Immature natural killer cell (primary cell): ENCODE measurements at regions not wholly inside any gene's neighbourhood (a gene's known extent, or its start where the extent isn't known, plus 50 kb on each side); places are given as distances from the start of the nearest gene placed in this dataset.
"Not testable (repeated sequence)": the region's sequence is repeated elsewhere in the genome, so short reads cannot be mapped to it uniquely, and the experiment has no call there.

Source experiments
- DNase-seq, 3 donors: peaks; one replicate each; pipeline ENCODE4 v3.0.0; 2022; ENCODE audit warnings: mixed read lengths in 1 of 3
- H3K27ac Mint-ChIP-seq, 6 donors: one replicate each; pipeline ENCODE4 v1.8.0; 2020; ENCODE audit warnings: mixed read lengths in 6 of 6, mild to moderate bottlenecking in 5 of 6, inconsistent platforms in 4 of 6, moderate library complexity in 3 of 6
- H3K27me3 Mint-ChIP-seq, 3 donors: one replicate each; pipeline ENCODE4 v1.8.0; 2020 to 2021; ENCODE audit warnings: low read depth in 3 of 3, mild to moderate bottlenecking in 3 of 3, mixed read lengths in 3 of 3, moderate library complexity in 3 of 3, inconsistent platforms in 1 of 3
- H3K36me3 Mint-ChIP-seq, 3 donors: one replicate each; pipeline ENCODE4 v1.8.0; 2020; ENCODE audit warnings: mixed read lengths in 3 of 3, inconsistent platforms in 2 of 3, mild to moderate bottlenecking in 2 of 3
- H3K4me1 Mint-ChIP-seq, 2 donors: one replicate each; pipeline ENCODE4 v1.8.0; 2020; ENCODE audit warnings: inconsistent platforms in 2 of 2, mild to moderate bottlenecking in 2 of 2, mixed read lengths in 2 of 2, moderate library complexity in 1 of 2
- H3K4me3 Mint-ChIP-seq, 5 donors: one replicate each; pipeline ENCODE4 v1.8.0; 2020; ENCODE audit warnings: mild to moderate bottlenecking in 5 of 5, mixed read lengths in 5 of 5, inconsistent platforms in 3 of 5, moderate library complexity in 3 of 5
- H3K9me3 Mint-ChIP-seq, 6 donors: one replicate each; pipeline ENCODE4 v1.8.0; 2020; ENCODE audit warnings: mild to moderate bottlenecking in 6 of 6, mixed read lengths in 6 of 6, inconsistent platforms in 4 of 6, moderate library complexity in 3 of 6

- peaks cover 11 to 48% (median 37%) of the 10 kb centered on the region in 6 donors for H3K9me3 Mint-ChIP-seq
- not testable (repeated sequence) for H3K27ac Mint-ChIP-seq, DNase-seq, H3K4me1 Mint-ChIP-seq, H3K27me3 Mint-ChIP-seq, H3K36me3 Mint-ChIP-seq, H3K4me3 Mint-ChIP-seq
These were observed 1114.2 kb downstream of the STIM2 start for GRCh38 chr4:27974881-27975280.

DNA sequence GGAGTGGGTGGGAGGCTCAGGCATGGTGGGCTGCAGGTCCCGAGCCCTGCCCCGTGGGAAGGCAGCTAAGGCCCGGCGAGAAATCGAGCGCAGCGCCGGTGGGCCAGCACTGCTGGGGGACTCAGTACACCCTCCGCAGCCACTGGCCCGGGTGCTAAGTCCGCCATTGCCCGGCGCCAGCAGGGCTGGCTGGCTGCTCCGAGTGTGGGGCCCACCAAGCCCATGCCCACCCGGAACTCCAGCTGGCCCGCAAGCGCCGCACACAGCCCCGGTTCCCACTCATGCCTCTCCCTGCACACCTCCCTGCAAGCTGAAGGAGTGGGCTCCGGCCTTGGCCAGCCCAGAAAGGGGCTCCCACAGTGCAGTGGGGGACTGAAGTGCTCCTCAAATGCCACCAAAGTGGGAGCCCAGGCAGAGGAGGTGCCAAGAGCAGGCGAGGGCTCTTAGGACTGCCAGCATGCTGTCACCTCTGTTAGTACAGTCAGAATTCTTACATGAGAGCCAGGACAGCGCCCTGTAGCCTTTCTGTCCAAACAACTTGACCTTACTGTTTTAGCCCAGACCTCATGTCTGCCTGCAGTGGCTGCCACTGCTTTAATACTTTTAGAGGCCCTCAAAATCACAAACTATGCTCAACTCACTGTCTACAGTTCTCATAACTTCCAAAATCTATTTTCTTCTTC is 1117.9 kb downstream of the STIM2 start:
- not testable (repeated sequence) for H3K4me3 Mint-ChIP-seq, H3K27me3 Mint-ChIP-seq, H3K36me3 Mint-ChIP-seq, H3K4me1 Mint-ChIP-seq, H3K27ac Mint-ChIP-seq, DNase-seq
- H3K9me3 Mint-ChIP-seq, result peaks cover 14 to 57% (median 45%) of the 10 kb centered on the region in 6 donors

GRCh38 chr4:27985522-27985921 is 1124.9 kb downstream of the STIM2 start:
- H3K4me1 Mint-ChIP-seq, result no peaks in the 10 kb centered on the region
- no peak overlapping the region for H3K4me3 Mint-ChIP-seq
- H3K27ac Mint-ChIP-seq, result no peak overlapping the region
- H3K9me3 Mint-ChIP-seq, result peaks cover 6 to 22% (median 15%) of the 10 kb centered on the region in 6 donors
- no peaks in the 10 kb centered on the region for H3K27me3 Mint-ChIP-seq
- no peak for DNase-seq
- H3K36me3 Mint-ChIP-seq, result no peaks in the 10 kb centered on the region

DNA sequence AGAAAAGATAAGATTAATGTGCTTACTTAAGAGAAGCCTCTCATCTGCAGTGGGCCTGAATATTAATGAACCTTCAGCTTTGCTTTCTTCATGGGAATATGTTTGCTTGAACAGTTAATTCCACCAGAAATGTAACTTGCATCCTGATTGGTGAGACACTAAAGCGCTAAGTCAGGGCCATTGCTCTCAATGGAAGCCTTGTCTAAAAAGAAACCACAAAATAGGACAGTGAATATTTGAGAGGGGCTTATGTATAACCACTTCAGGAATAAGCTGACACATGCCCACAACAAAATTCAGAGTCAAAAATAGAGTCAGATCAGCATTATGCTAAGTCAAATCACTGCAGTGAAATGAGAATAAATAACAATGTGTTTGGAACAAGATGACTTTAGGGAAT is 1125.8 kb downstream of the STIM2 start:
- peaks cover 2 to 17% (median 12%) of the 10 kb centered on the region in 6 donors for H3K9me3 Mint-ChIP-seq
- H3K36me3 Mint-ChIP-seq, result no peaks in the 10 kb centered on the region
- no peak overlapping the region for H3K27ac Mint-ChIP-seq
- no peak for DNase-seq
- H3K4me1 Mint-ChIP-seq, result no peaks in the 10 kb centered on the region
- H3K4me3 Mint-ChIP-seq, result no peak overlapping the region
- no peaks in the 10 kb centered on the region for H3K27me3 Mint-ChIP-seq

GRCh38 chr4:28001698-28002097 is 1141.1 kb downstream of the STIM2 start:
- H3K27ac Mint-ChIP-seq, result no peak overlapping the region
- H3K27me3 Mint-ChIP-seq, result peaks cover 0 to 3% (median 0%) of the 10 kb centered on the region in 3 donors

DNA sequence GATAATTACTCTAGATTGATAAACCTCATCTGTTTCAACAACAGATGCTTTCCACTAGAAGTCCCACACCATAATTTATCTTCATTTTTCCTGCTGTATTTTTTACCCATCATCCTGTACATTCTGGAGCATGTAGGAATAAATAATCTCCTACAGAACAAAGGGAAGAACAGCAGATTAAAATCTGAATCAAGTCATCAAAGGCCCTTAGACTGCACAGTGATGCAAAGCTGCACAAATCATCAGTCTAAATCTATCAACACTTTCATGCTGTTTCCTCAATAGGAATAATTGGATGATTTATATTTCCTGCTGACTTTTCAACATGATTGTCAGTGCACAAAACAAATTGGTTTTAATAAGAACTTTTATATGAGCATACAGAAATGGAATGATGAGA is 1143.9 kb downstream of the STIM2 start:
- H3K9me3 Mint-ChIP-seq, result peaks cover 2 to 33% (median 12%) of the 10 kb centered on the region in 6 donors
- no peak for DNase-seq
- no peak overlapping the region for H3K4me3 Mint-ChIP-seq
- no peaks in the 10 kb centered on the region for H3K36me3 Mint-ChIP-seq
- H3K27ac Mint-ChIP-seq, result no peak overlapping the region
- H3K27me3 Mint-ChIP-seq, result no peaks in the 10 kb centered on the region
- H3K4me1 Mint-ChIP-seq, result no peaks in the 10 kb centered on the region

More at GRCh38 chr4:28001698-28002097, 1141.1 kb downstream of the STIM2 start:
- Mint-ChIP-seq H3K4me3 (no peak overlapping the region), H3K36me3 (no peaks in the 10 kb centered on the region), H3K4me1 (no peaks in the 10 kb centered on the region), H3K9me3 (peaks cover 6 to 36% (median 16%) of the 10 kb centered on the region in 6 donors)
- no peak for DNase-seq

DNA sequence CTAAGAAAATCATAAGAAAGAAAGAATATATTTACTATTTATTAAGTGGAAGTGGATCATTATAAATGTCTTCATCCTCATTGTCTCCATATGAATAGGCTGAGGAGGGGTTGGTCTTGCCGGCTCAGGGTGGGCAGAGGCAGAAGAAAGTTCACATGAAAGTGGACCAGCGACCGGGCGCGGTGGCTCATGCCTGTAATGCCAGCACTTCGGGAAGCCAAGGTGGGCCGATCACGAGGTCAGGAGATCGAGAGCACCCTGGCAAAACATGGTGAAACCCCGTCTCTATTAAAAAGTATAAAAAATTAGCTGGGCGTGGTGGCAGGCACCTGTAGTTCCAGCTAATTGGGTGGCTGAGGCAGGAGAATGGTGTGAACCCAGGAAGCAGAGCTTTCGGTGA is 1145.4 kb downstream of the STIM2 start:
- H3K27me3 Mint-ChIP-seq, result no peaks in the 10 kb centered on the region

DNA sequence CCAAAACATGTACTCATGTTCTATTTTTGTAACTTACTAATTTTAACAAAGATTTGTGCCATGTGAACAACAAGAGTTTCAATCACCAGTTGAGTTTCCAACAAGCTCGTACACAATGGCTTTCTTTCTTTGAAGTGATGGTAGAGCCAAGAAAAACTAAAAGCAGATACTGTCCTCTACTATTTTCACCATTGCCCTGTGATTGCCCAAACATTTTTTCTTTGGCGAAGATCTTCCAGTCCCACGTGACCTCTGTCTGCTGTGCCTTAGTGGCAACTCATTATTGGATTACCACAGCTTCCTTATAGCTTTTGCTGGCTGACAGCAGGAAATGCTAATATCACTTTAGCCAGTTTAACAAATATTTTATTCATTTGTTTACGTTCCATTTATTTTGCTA is 1147.1 kb downstream of the STIM2 start:
- Mint-ChIP-seq H3K27ac (no peak overlapping the region), H3K4me1 (no peaks in the 10 kb centered on the region), H3K36me3 (no peaks in the 10 kb centered on the region), H3K9me3 (peaks cover 3 to 32% (median 9%) of the 10 kb centered on the region in 6 donors), H3K4me3 (no peak overlapping the region), H3K27me3 (no peaks in the 10 kb centered on the region)
- no peak for DNase-seq

More for the DNA sequence above, 1145.4 kb downstream of the STIM2 start:
- no peak overlapping the region for H3K4me3 Mint-ChIP-seq
- peaks cover 2 to 33% (median 12%) of the 10 kb centered on the region in 6 donors for H3K9me3 Mint-ChIP-seq
- no peak for DNase-seq
- H3K27ac Mint-ChIP-seq, result no peak overlapping the region
- no peaks in the 10 kb centered on the region for H3K36me3 Mint-ChIP-seq
- H3K4me1 Mint-ChIP-seq, result no peaks in the 10 kb centered on the region

- Mint-ChIP-seq H3K4me1 (no peaks in the 10 kb centered on the region), H3K4me3 (no peak overlapping the region), H3K9me3 (peaks cover 3 to 27% (median 9%) of the 10 kb centered on the region in 6 donors), H3K27me3 (no peaks in the 10 kb centered on the region), H3K27ac (no peak overlapping the region), H3K36me3 (no peaks in the 10 kb centered on the region)
- DNase-seq, result no peak
These were observed 1148.9 kb downstream of the STIM2 start for GRCh38 chr4:28009541-28009940.

- Mint-ChIP-seq H3K4me3 (no peak overlapping the region), H3K4me1 (no peaks in the 10 kb centered on the region), H3K36me3 (no peaks in the 10 kb centered on the region), H3K27me3 (no peaks in the 10 kb centered on the region), H3K27ac (no peak overlapping the region), H3K9me3 (peaks cover 3 to 20% (median 9%) of the 10 kb centered on the region in 6 donors)
- DNase-seq, result no peak
These were observed 1150.1 kb downstream of the STIM2 start for GRCh38 chr4:28010577-28011240.

DNA sequence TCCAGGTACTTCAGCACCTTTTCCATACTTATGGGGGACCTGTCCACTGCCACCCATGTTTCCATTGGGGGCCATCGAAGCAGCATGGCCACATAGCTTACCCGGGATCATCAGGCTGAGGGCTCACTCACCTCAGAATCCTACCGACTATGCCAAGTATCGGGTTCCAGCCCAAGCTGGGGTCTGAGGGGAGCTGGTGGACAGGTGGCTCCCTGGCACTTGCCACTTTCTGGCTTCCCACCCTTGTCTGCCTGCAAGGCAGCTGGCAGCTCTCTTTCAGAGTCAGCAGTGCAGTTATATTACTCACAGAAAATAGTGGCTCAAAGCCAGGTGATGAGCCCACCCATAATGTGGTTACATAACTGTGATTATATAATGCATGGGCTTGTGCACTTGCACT is 1153.8 kb downstream of the STIM2 start:
- Mint-ChIP-seq H3K27ac (no peak overlapping the region), H3K27me3 (peaks cover 0 to 2% (median 0%) of the 10 kb centered on the region in 3 donors), H3K36me3 (peaks cover 0 to under 1% (median 0%) of the 10 kb centered on the region in 3 donors), H3K4me1 (no peaks in the 10 kb centered on the region), H3K9me3 (peaks cover 4 to 34% (median 14%) of the 10 kb centered on the region in 6 donors), H3K4me3 (no peak overlapping the region)
- DNase-seq, result no peak

DNA sequence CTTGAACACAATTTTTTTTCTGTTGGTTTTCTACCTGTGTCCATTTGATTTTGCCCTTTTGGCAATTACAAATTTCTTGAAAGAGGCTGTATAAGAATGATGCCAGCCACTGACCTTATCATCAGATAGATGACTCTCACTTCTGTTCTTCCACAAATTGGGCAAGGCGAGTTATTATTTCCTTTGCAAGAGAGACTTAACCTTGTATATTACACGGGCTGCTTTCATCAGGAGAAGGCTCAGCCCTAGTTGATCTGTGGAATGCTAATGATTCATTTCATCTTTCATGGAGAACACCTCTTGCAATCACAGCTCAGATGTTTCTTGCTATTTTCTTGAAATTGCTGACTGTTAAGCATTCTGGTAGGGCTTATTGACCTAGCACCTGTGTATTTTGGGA is 1155.4 kb downstream of the STIM2 start:
- Mint-ChIP-seq H3K27ac (no peak overlapping the region), H3K4me3 (no peak overlapping the region), H3K36me3 (peaks cover 0 to 4% (median 0%) of the 10 kb centered on the region in 3 donors), H3K27me3 (peaks cover 0 to 2% (median 0%) of the 10 kb centered on the region in 3 donors), H3K9me3 (peaks cover 6 to 25% (median 15%) of the 10 kb centered on the region in 6 donors), H3K4me1 (no peaks in the 10 kb centered on the region)
- DNase-seq, result no peak

DNA sequence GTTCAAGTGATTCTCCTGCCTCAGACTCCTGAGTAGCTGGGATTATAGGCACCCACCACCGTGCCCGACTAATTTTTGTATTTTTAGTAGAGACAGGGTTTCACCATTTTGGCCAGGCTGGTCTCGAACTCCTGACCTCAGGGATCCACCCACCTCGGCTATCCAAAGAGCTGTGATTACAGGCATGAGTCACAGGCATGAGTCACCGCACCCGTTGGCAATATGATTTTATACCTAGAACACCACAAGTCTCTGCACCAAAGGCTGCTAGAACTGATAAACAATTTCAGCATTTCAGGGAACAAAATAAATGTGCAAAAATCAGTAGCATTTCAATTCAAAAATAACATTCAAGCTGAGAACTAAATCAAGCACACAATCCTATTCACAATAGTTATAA is 1177.6 kb downstream of the STIM2 start:
- H3K9me3 Mint-ChIP-seq, result peaks cover 19 to 50% (median 30%) of the 10 kb centered on the region in 6 donors
- H3K27ac Mint-ChIP-seq, H3K27me3 Mint-ChIP-seq, DNase-seq, H3K36me3 Mint-ChIP-seq, H3K4me1 Mint-ChIP-seq, H3K4me3 Mint-ChIP-seq: not testable (repeated sequence)

DNA sequence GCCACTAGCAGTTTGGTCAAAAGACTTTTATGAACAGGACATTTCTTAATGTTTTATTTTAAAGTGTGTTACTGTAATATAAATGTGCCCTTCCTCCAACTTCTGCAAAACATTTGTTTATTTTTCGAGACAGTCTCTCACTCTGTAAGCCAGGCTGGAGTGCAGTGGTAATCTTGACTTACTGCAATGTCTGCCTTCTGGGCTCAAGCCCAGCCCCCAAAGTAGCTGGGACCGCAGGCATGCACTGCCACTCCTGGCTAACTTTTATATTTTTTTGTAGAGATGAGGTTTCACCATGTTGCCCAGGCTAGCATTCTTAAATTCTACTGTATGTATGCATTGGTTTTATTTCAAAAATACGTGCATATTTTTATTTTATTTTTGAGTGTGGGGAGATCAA is 1201.9 kb downstream of the STIM2 start:
- Mint-ChIP-seq H3K4me3 (no peak overlapping the region), H3K27ac (no peak overlapping the region), H3K27me3 (no peaks in the 10 kb centered on the region), H3K36me3 (no peaks in the 10 kb centered on the region), H3K9me3 (peaks cover 0 to 27% (median 6%) of the 10 kb centered on the region in 6 donors), H3K4me1 (no peaks in the 10 kb centered on the region)
- DNase-seq, result no peak
